ENCODE measurements at regions not wholly inside any gene's neighbourhood (a gene's known extent, or its start where the extent isn't known, plus 50 kb on each side); places are given as distances from the start of the nearest gene placed in this dataset.

DNA sequence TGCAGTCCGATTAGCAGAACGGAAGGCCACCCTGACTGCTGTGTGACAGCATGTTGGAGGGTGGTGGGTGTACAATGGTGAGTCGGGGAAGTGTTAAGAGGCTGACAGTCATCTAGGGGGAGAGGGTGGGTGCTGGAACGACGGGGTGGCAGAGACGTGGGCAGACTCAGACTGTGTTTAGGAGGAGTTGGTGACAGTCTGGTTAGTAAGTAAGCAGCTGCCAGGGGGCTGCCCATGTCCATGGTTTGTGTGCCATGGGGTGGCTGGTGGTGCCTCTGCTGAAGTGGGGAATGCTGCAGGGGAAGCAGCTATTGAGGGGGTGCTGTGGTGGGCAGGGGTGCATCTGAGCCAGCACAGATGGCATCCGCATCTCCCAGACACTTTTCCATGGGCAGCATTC lies 51.3 kb upstream of the BOD1 start:
- no peaks in the 10 kb centered on the region for H3K4me1 ChIP-seq (ENCODE audit: control insufficient read depth in 2 of 2, insufficient read depth in 2 of 2, low read length in 2 of 2)
- H3K27ac ChIP-seq (ENCODE audit: low read depth in 2 of 2, low read length in 2 of 2) = no peak overlapping the region

DNA sequence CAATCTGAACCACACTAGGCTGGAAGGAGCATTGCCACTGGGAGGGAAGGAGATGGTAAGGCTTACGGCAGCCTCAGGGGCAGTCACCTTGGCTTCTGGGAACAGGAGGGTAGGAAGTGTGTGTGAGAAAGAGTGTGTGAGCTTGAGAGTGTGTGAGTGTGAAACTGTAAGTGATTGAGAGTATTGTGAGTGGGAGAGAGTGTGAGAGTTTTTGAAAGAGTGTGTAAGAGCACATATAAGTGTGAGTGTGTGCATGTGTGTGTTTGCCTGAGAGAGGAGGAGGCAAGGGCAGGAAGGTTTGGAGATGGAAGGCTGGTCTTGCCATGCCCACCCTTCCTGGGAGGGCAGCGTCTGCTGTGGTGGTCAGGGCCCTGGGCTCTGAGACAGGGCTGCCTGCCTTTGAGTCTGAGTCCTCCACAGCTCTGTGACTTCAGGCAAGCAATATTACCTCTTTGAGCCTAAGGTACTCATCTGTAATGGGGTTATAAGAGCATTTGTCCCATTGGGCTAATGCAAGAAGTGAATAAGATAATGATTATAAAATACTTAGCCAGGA lies 51.9 kb upstream of the BOD1 start:
- H3K4me3 ChIP-seq (ENCODE audit: low read length in 2 of 2) = no peak overlapping the region
- H3K9ac ChIP-seq (ENCODE audit: low read depth in 1 of 2, low read length in 2 of 2) = no peak overlapping the region
- no peaks in the 10 kb centered on the region for H3K9me3 ChIP-seq (ENCODE audit: control insufficient read depth in 2 of 2, low read length in 2 of 2)
- H3K27me3 ChIP-seq (ENCODE audit: control insufficient read depth in 2 of 2, insufficient read depth in 2 of 2, low read length in 2 of 2) = no peaks in the 10 kb centered on the region
- H3K36me3 ChIP-seq (ENCODE audit: control insufficient read depth in 2 of 2, insufficient read depth in 2 of 2, low read length in 2 of 2) = no peaks in the 10 kb centered on the region
- no peaks in the 10 kb centered on the region for H3K4me1 ChIP-seq (ENCODE audit: control insufficient read depth in 2 of 2, insufficient read depth in 2 of 2, low read length in 2 of 2)
- H3K27ac ChIP-seq (ENCODE audit: low read depth in 2 of 2, low read length in 2 of 2) = no peak overlapping the region

More for the DNA sequence above, 51.3 kb upstream of the BOD1 start:
- H3K27me3 ChIP-seq (ENCODE audit: control insufficient read depth in 2 of 2, insufficient read depth in 2 of 2, low read length in 2 of 2) = no peaks in the 10 kb centered on the region
- no peaks in the 10 kb centered on the region for H3K36me3 ChIP-seq (ENCODE audit: control insufficient read depth in 2 of 2, insufficient read depth in 2 of 2, low read length in 2 of 2)
- H3K9me3 ChIP-seq (ENCODE audit: control insufficient read depth in 2 of 2, low read length in 2 of 2) = no peaks in the 10 kb centered on the region
- no peak overlapping the region for H3K4me3 ChIP-seq (ENCODE audit: low read length in 2 of 2)
- no peak overlapping the region for H3K9ac ChIP-seq (ENCODE audit: low read depth in 1 of 2, low read length in 2 of 2)

DNA sequence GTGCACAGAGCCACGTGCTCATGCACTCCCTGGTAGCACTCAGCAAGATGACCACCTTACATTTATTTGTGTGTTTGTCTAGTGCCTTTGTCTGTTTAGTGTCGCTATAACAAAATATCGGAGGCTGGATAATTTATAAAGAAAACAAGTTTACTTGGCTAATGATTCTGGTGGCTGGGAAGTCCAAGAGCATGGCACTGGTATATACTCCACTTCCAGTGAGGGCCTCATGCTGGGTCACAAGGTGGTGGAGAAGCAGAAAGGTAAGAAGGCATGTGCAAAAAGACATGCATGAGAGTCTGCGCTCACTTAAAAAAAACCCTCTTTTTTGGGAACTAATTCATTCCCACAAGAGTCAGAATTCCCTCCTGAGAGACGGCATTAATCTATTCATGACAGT lies 52.5 kb upstream of the BOD1 start:
- no peak overlapping the region for H3K4me3 ChIP-seq (ENCODE audit: low read length in 2 of 2)
- H3K27me3 ChIP-seq (ENCODE audit: control insufficient read depth in 2 of 2, insufficient read depth in 2 of 2, low read length in 2 of 2) = no peaks in the 10 kb centered on the region
- H3K4me1 ChIP-seq (ENCODE audit: control insufficient read depth in 2 of 2, insufficient read depth in 2 of 2, low read length in 2 of 2) = no peaks in the 10 kb centered on the region
- H3K9ac ChIP-seq (ENCODE audit: low read depth in 1 of 2, low read length in 2 of 2) = no peak overlapping the region
- H3K9me3 ChIP-seq (ENCODE audit: control insufficient read depth in 2 of 2, low read length in 2 of 2) = no peaks in the 10 kb centered on the region
- H3K27ac ChIP-seq (ENCODE audit: low read depth in 2 of 2, low read length in 2 of 2) = no peak overlapping the region
- no peaks in the 10 kb centered on the region for H3K36me3 ChIP-seq (ENCODE audit: control insufficient read depth in 2 of 2, insufficient read depth in 2 of 2, low read length in 2 of 2)

GRCh38 chr5:173669483-173669882 lies 53.0 kb upstream of the BOD1 start:
- H3K27ac ChIP-seq (ENCODE audit: low read depth in 2 of 2, low read length in 2 of 2) = no peak overlapping the region
- no peaks in the 10 kb centered on the region for H3K4me1 ChIP-seq (ENCODE audit: control insufficient read depth in 2 of 2, insufficient read depth in 2 of 2, low read length in 2 of 2)
- H3K36me3 ChIP-seq (ENCODE audit: control insufficient read depth in 2 of 2, insufficient read depth in 2 of 2, low read length in 2 of 2) = no peaks in the 10 kb centered on the region
- no peaks in the 10 kb centered on the region for H3K27me3 ChIP-seq (ENCODE audit: control insufficient read depth in 2 of 2, insufficient read depth in 2 of 2, low read length in 2 of 2)
- no peaks in the 10 kb centered on the region for H3K9me3 ChIP-seq (ENCODE audit: control insufficient read depth in 2 of 2, low read length in 2 of 2)
- H3K9ac ChIP-seq (ENCODE audit: low read depth in 1 of 2, low read length in 2 of 2) = no peak overlapping the region
- no peak overlapping the region for H3K4me3 ChIP-seq (ENCODE audit: low read length in 2 of 2)

DNA sequence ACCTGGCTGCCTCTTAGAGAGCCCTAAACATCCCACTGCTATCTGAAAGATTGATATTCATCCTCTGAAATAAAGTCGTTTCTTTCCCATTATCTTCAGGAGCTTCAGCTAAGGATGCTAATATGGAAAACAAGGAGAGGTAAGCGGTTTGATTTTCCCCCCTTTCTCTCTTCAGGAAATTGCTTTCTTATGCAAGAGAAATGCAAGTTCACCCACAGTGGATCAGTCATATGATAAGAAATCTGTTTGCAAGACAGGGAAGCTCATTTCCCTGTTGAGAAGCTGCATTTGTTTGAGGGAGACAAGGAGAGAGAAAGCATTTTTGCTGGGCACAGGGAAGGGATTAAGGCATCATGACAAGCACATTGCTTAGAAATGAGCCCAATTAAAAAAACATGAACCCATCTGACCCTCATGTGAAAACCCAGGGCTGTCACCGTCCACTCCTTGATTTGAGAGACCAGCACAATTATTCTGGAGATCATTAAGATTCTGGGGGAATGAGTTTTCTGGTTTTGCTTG lies 53.7 kb upstream of the BOD1 start:
- Histone ChIP-seq H3K27me3 (ENCODE audit: control insufficient read depth in 2 of 2, insufficient read depth in 2 of 2, low read length in 2 of 2) (no peaks in the 10 kb centered on the region), H3K9ac (ENCODE audit: low read depth in 1 of 2, low read length in 2 of 2) (no peak overlapping the region), H3K4me3 (ENCODE audit: low read length in 2 of 2) (no peak overlapping the region), H3K27ac (ENCODE audit: low read depth in 2 of 2, low read length in 2 of 2) (no peak overlapping the region), H3K9me3 (ENCODE audit: control insufficient read depth in 2 of 2, low read length in 2 of 2) (no peaks in the 10 kb centered on the region), H3K4me1 (ENCODE audit: control insufficient read depth in 2 of 2, insufficient read depth in 2 of 2, low read length in 2 of 2) (no peaks in the 10 kb centered on the region), H3K36me3 (ENCODE audit: control insufficient read depth in 2 of 2, insufficient read depth in 2 of 2, low read length in 2 of 2) (no peaks in the 10 kb centered on the region)

- Histone ChIP-seq H3K4me1 (ENCODE audit: control insufficient read depth in 2 of 2, insufficient read depth in 2 of 2, low read length in 2 of 2) (no peaks in the 10 kb centered on the region), H3K9me3 (ENCODE audit: control insufficient read depth in 2 of 2, low read length in 2 of 2) (no peaks in the 10 kb centered on the region), H3K27me3 (ENCODE audit: control insufficient read depth in 2 of 2, insufficient read depth in 2 of 2, low read length in 2 of 2) (no peaks in the 10 kb centered on the region), H3K27ac (ENCODE audit: low read depth in 2 of 2, low read length in 2 of 2) (no peak overlapping the region), H3K36me3 (ENCODE audit: control insufficient read depth in 2 of 2, insufficient read depth in 2 of 2, low read length in 2 of 2) (no peaks in the 10 kb centered on the region), H3K4me3 (ENCODE audit: low read length in 2 of 2) (no peak overlapping the region), H3K9ac (ENCODE audit: low read depth in 1 of 2, low read length in 2 of 2) (no peak overlapping the region)
Observed at GRCh38 chr5:173670791-173671120, 54.3 kb upstream of the BOD1 start.

- Histone ChIP-seq H3K27ac (ENCODE audit: low read depth in 2 of 2, low read length in 2 of 2) (no peak overlapping the region), H3K9me3 (ENCODE audit: control insufficient read depth in 2 of 2, low read length in 2 of 2) (no peaks in the 10 kb centered on the region), H3K36me3 (ENCODE audit: control insufficient read depth in 2 of 2, insufficient read depth in 2 of 2, low read length in 2 of 2) (no peaks in the 10 kb centered on the region), H3K9ac (ENCODE audit: low read depth in 1 of 2, low read length in 2 of 2) (no peak overlapping the region), H3K4me1 (ENCODE audit: control insufficient read depth in 2 of 2, insufficient read depth in 2 of 2, low read length in 2 of 2) (no peaks in the 10 kb centered on the region), H3K27me3 (ENCODE audit: control insufficient read depth in 2 of 2, insufficient read depth in 2 of 2, low read length in 2 of 2) (no peaks in the 10 kb centered on the region), H3K4me3 (ENCODE audit: low read length in 2 of 2) (no peak overlapping the region)
Observed at GRCh38 chr5:173671121-173671949, 54.9 kb upstream of the BOD1 start.

DNA sequence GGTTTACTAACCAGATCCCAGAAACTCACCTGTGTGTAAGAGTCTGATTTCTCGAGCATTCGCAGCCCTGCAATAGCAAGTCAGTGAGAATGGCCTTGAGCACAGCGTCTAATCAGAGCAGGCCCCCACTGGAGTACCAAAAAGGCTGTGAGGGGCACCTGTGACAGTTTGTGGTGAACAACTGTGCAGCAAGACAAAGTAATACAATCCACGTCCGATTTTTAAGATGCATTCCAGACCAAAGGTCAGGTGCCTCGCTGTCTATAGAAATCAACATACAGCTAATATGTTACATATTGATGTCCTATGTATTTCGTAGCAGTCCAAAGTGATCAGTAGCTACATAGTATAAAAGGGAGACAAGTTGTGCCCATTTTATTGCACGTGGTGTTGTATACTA lies 55.7 kb upstream of the BOD1 start:
- H3K27ac ChIP-seq (ENCODE audit: low read depth in 2 of 2, low read length in 2 of 2) = no peak overlapping the region
- no peaks in the 10 kb centered on the region for H3K36me3 ChIP-seq (ENCODE audit: control insufficient read depth in 2 of 2, insufficient read depth in 2 of 2, low read length in 2 of 2)
- H3K27me3 ChIP-seq (ENCODE audit: control insufficient read depth in 2 of 2, insufficient read depth in 2 of 2, low read length in 2 of 2) = no peaks in the 10 kb centered on the region
- H3K4me3 ChIP-seq (ENCODE audit: low read length in 2 of 2) = no peak overlapping the region
- H3K4me1 ChIP-seq (ENCODE audit: control insufficient read depth in 2 of 2, insufficient read depth in 2 of 2, low read length in 2 of 2) = no peaks in the 10 kb centered on the region
- no peaks in the 10 kb centered on the region for H3K9me3 ChIP-seq (ENCODE audit: control insufficient read depth in 2 of 2, low read length in 2 of 2)
- no peak overlapping the region for H3K9ac ChIP-seq (ENCODE audit: low read depth in 1 of 2, low read length in 2 of 2)

DNA sequence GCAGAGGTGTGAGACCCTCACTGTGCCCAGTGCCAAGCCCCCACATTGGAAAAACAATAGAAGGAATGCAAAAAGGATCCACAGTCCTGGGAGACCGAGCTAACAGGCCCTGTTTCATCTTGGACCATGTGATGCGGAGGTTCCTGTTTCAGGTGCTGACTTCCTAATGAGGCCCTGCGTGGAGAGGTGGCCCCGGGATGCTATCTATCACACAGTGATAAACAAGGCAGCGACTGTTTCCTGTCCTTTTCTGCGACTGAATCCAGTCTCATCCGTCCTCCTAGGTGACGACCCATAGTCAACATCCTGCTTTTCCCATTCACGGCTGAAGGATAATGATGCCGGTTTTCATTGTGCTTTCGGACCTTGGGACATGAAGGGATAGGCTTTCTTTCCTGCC lies 56.4 kb upstream of the BOD1 start:
- H3K27ac ChIP-seq (ENCODE audit: low read depth in 2 of 2, low read length in 2 of 2) = no peak overlapping the region
- H3K36me3 ChIP-seq (ENCODE audit: control insufficient read depth in 2 of 2, insufficient read depth in 2 of 2, low read length in 2 of 2) = no peaks in the 10 kb centered on the region
- no peaks in the 10 kb centered on the region for H3K4me1 ChIP-seq (ENCODE audit: control insufficient read depth in 2 of 2, insufficient read depth in 2 of 2, low read length in 2 of 2)
- no peak overlapping the region for H3K9ac ChIP-seq (ENCODE audit: low read depth in 1 of 2, low read length in 2 of 2)
- H3K9me3 ChIP-seq (ENCODE audit: control insufficient read depth in 2 of 2, low read length in 2 of 2) = no peaks in the 10 kb centered on the region
- H3K27me3 ChIP-seq (ENCODE audit: control insufficient read depth in 2 of 2, insufficient read depth in 2 of 2, low read length in 2 of 2) = no peaks in the 10 kb centered on the region
- H3K4me3 ChIP-seq (ENCODE audit: low read length in 2 of 2) = no peak overlapping the region

DNA sequence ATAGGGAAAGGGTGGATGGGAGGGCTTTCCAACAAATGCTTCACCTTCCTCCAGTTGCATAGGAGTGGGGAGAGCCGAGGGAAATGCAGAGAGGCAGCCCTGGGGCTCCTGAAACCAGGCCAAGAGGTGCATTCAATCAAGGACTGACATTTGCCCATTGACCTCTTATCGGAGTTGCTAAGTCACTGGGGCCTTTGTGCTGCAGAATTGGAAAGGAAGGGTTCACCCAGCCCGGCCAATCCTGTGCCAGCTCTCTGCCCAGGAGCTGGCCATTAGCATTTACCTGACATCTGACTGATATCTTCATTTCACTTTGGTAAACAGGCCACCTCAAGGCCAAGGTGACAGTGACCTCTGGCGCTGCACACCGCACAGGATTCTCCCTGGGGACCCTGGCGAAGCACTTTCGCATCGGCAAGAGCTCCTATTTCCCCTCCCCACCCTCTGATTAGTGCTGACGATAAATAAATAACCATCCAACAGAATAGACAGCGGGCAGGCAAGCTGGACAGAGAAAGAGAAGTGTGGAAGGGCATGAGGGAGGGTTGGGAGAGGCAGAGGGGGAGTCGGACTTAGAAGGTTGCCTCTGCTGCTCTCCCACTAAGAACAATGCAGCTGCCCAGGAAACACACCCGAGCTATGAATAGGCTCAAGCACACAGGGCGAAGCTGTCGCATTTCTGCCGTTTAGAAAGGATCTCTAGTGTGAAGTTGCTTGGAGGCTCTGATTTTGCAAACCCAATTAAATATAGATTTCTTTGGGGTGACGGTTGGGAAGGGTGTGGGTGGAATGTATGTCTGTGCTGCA lies 57.0 kb upstream of the BOD1 start:
- Histone ChIP-seq H3K4me1 (ENCODE audit: control insufficient read depth in 2 of 2, insufficient read depth in 2 of 2, low read length in 2 of 2) (no peaks in the 10 kb centered on the region), H3K27me3 (ENCODE audit: control insufficient read depth in 2 of 2, insufficient read depth in 2 of 2, low read length in 2 of 2) (no peaks in the 10 kb centered on the region), H3K9me3 (ENCODE audit: control insufficient read depth in 2 of 2, low read length in 2 of 2) (no peaks in the 10 kb centered on the region), H3K27ac (ENCODE audit: low read depth in 2 of 2, low read length in 2 of 2) (no peak overlapping the region), H3K9ac (ENCODE audit: low read depth in 1 of 2, low read length in 2 of 2) (no peak overlapping the region), H3K4me3 (ENCODE audit: low read length in 2 of 2) (no peak overlapping the region), H3K36me3 (ENCODE audit: control insufficient read depth in 2 of 2, insufficient read depth in 2 of 2, low read length in 2 of 2) (no peaks in the 10 kb centered on the region)
